Bronchial epithelial cell (primary cell): ENCODE measurements at regions not wholly inside any gene's neighbourhood (a gene's known extent, or its start where the extent isn't known, plus 50 kb on each side); places are given as distances from the start of the nearest gene placed in this dataset.

Source experiments
- DNase-seq: peaks from one replicate; pipeline ENCODE4 v3.0.0-alpha.2; 2010; ENCODE audit warnings: low read depth
- FAIRE-seq: peaks from 2 replicates; lab custom pipeline; 2011; peaks lifted over from hg19 to GRCh38; lab: Jason Lieb, UNC
- H3K27me3 ChIP-seq: 2 replicates; pipeline ENCODE4 v1.5.1; 2011; ENCODE audit warnings: low read length; ENCODE audit not compliant: control insufficient read depth, insufficient read depth
- H3K36me3 ChIP-seq: 2 replicates; pipeline ENCODE4 v1.5.1; 2011; ENCODE audit warnings: low read length; ENCODE audit not compliant: control insufficient read depth, insufficient read depth
- H3K4me3 ChIP-seq: 2 replicates; pipeline ENCODE4 v1.5.1; 2011; ENCODE audit warnings: mild to moderate bottlenecking, low read depth, low read length, control low read depth
- TF ChIP-seq, protein P1 (sequence below): IDR thresholded peaks from 2 replicates; pipeline ENCODE4 v1.5.1; 2011; ENCODE audit warnings: mild to moderate bottlenecking, moderate library complexity, low read length, control low read depth, inconsistent platforms; ENCODE audit not compliant: insufficient read depth, severe bottlenecking

DNA sequence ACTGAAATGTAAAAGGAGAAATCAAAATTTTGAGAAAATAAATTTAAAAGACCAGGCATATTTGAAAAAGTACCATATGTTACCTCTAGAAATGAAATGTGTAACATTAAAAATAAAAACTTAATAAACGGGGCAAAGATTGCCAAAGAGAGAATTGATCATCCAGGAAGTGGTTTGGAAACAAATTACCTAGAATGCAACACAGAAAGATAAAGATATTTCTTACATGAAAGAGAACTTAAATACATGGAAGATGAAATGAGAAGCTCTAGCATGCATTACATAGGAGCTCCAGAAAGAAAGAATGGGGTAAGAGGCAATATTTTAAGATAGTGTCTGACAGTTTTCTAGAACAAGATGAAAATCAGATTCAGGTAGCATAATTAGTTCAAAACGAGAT lies 235.9 kb upstream of the IRF2BP2 start:
- DNase-seq (no peak), FAIRE-seq (no peak)
- Histone ChIP-seq H3K27me3 (no peaks in the 10 kb centered on the region), H3K36me3 (no peaks in the 10 kb centered on the region), H3K4me3 (no peak overlapping the region)
- TF ChIP-seq, protein P1, sequence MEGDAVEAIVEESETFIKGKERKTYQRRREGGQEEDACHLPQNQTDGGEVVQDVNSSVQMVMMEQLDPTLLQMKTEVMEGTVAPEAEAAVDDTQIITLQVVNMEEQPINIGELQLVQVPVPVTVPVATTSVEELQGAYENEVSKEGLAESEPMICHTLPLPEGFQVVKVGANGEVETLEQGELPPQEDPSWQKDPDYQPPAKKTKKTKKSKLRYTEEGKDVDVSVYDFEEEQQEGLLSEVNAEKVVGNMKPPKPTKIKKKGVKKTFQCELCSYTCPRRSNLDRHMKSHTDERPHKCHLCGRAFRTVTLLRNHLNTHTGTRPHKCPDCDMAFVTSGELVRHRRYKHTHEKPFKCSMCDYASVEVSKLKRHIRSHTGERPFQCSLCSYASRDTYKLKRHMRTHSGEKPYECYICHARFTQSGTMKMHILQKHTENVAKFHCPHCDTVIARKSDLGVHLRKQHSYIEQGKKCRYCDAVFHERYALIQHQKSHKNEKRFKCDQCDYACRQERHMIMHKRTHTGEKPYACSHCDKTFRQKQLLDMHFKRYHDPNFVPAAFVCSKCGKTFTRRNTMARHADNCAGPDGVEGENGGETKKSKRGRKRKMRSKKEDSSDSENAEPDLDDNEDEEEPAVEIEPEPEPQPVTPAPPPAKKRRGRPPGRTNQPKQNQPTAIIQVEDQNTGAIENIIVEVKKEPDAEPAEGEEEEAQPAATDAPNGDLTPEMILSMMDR, result no peak

DNA sequence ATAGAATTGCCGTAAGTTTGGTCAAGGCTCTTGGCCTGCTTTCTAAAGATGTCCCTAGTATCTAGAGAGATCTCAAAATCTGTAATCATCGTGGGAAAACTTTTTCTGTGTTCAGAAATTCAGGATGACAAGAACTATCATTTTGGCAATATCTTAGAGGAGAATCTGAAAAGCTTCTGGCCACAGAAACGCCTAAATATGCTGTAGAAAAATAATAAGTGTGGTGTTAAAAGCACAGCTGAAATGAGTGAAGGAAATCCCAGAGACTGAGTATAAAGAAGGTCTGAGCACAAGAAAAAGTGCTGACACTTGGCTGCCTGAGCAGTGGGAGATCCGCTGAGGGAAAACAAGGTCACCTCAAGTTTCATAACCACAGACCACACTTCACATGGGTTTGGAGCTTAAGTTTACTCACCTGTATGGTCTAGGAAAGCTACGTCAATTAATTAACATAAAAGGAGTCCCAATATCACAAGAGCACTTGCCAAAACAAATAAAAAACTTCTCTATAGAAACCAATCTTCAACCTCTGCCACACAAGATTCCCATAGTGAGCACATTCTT lies 235.2 kb upstream of the IRF2BP2 start:
- H3K27me3 ChIP-seq, result no peaks in the 10 kb centered on the region
- no peaks in the 10 kb centered on the region for H3K36me3 ChIP-seq
- no peak for FAIRE-seq
- peak; percentile 40 for DNase-seq
- no peak overlapping the region for H3K4me3 ChIP-seq
- TF ChIP-seq, protein P1, result no peak

DNA sequence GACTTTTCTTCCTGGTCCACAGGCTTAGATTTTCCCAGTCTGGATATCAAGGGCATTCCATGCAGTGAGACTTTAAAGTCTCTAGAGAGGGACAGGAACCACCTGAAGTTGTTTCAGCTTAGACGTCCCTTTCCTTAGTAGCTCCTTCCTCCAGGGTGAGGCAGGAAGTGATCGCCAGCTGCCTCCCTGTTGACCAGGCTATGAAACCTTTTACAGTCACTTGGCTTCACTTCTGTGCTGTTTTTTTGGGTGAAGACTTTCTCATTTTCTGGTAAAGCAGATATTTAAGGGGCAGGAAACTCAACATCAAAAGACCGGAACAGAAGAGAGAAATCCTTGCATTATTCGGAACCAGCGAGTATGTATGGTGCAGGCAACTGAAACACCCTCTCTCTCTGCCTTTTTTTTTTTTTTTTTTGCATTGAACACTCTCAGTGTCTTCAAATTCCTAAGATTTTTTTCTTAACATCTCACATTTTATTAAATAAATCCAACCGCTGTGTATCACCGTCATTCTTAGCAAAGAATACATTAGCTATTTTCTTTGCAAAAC lies 234.6 kb upstream of the IRF2BP2 start:
- TF ChIP-seq, protein P1, result no peak
- no peak for FAIRE-seq
- Histone ChIP-seq H3K4me3 (no peak overlapping the region), H3K27me3 (no peaks in the 10 kb centered on the region), H3K36me3 (no peaks in the 10 kb centered on the region)
- no peak for DNase-seq

DNA sequence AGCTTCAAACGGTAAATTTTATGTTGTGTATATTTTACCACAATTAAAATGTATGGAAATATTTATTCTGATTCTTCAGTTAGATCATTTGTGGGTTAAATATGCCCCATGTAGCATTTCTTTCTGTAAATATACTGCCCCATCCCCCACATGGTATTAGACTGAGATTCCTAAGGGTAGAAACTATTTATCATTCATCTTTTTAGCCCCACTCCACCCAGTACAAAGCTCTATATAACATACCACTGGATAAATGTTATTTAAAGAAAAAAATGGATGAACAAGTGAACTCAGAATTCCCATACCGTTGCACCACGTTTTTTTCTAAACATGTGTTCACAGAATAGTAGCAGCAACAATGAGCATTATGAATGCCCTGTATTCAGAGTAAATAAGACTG lies 234.0 kb upstream of the IRF2BP2 start:
- DNase-seq, result no peak
- H3K27me3 ChIP-seq, result no peaks in the 10 kb centered on the region
- no peak overlapping the region for H3K4me3 ChIP-seq
- TF ChIP-seq, protein P1, result no peak
- no peaks in the 10 kb centered on the region for H3K36me3 ChIP-seq
- FAIRE-seq, result no peak

DNA sequence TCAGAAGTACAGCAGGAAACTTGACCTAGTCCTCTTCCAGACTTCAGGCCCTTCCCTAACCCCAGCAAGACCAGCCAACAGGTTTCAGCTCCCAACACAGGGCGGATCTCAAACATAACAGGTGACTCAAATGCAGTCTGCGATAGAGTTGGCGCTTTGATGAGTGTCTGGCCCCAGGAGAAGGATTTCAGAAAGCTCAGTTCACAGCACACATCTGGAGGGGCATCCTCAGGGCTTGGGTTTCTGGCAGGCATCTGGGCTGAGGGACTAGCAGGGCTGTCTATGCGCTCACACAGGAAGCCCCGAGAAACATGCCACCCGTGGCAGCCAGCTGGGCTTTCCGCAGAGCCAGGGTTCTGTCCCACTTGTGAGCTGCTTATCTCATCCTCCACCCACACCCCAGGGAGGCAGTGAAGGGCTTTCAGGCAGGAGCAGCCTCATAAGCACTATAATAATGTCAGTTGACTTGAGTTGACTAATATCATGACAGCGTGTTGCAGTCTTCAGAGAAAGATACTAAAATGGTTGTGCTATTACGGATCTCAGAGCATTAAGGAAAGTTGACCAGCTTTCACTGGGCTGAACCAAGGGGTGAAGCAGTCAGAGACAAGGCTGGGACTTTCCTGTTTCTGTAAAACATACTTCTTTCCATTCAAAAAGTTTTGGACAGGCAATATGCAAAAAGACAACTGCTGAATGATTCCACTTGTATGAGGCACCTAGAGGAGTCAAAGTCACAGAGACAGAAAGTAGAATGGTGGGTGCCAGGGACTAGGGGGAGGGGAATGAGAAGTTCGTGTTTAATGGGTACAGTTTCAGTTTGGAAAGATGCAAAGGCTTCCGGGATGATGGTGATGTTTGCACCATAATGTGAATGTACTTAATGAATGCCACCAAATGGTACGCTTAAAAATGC lies 233.0 kb upstream of the IRF2BP2 start:
- no peak for DNase-seq
- Histone ChIP-seq H3K4me3 (no peak overlapping the region), H3K27me3 (no peaks in the 10 kb centered on the region), H3K36me3 (no peaks in the 10 kb centered on the region)
- TF ChIP-seq, protein P1, result no peak
- FAIRE-seq, result no peak
